Superior temporal gyrus (tissue), 1 donor: ENCODE measurements at regions not wholly inside any gene's neighbourhood (a gene's known extent, or its start where the extent isn't known, plus 50 kb on each side); places are given as distances from the start of the nearest gene placed in this dataset.
A peak's percentile ranks its signal among the peaks of the same experiment; 100 is the strongest.

Experiments used
- DNase-seq: peaks from one replicate; pipeline ENCODE4 v3.0.0-alpha.2; 2016; ENCODE audit errors: extremely low spot score

GRCh38 chr12:11568155-11568761 is 81.2 kb upstream of the ETV6 start:
- no peak for DNase-seq

GRCh38 chr12:11568762-11569478 is 80.6 kb upstream of the ETV6 start:
- no peak for DNase-seq

GRCh38 chr12:11569716-11570115 is 79.8 kb upstream of the ETV6 start:
- DNase-seq = no peak

GRCh38 chr12:11573880-11574279 is 75.6 kb upstream of the ETV6 start:
- DNase-seq = no peak

GRCh38 chr12:11576104-11576503 is 73.4 kb upstream of the ETV6 start:
- DNase-seq = no peak

GRCh38 chr12:11577658-11578260 is 71.7 kb upstream of the ETV6 start:
- DNase-seq = no peak

GRCh38 chr12:11578461-11578993 is 70.9 kb upstream of the ETV6 start:
- no peak for DNase-seq

- DNase-seq = no peak
Observed at GRCh38 chr12:11580125-11580751, 69.2 kb upstream of the ETV6 start.

GRCh38 chr12:11581179-11581755 is 68.2 kb upstream of the ETV6 start:
- peak; percentile 94 for DNase-seq

GRCh38 chr12:11584221-11584855 is 65.1 kb upstream of the ETV6 start:
- DNase-seq = no peak

GRCh38 chr12:11592484-11592883 is 57.0 kb upstream of the ETV6 start:
- no peak for DNase-seq

GRCh38 chr12:11593013-11593412 is 56.5 kb upstream of the ETV6 start:
- no peak for DNase-seq

GRCh38 chr12:11595080-11595479 is 54.4 kb upstream of the ETV6 start:
- DNase-seq = no peak

- DNase-seq = no peak
Observed at GRCh38 chr12:11596141-11596540, 53.3 kb upstream of the ETV6 start.

- no peak for DNase-seq
Observed at GRCh38 chr12:11598900-11599299, 50.6 kb upstream of the ETV6 start.
